ENCODE measurements at regions not wholly inside any gene's neighbourhood (a gene's known extent, or its start where the extent isn't known, plus 50 kb on each side); places are given as distances from the start of the nearest gene placed in this dataset.

GRCh38 chr5:153168241-153168640, 322.2 kb upstream of the GRIA1 start:
- TF ChIP-seq EZH2 (IDR thresholded peaks at IDR 0.05) (no peak), POLR2AphosphoS5 (IDR thresholded peaks at IDR 0.05; ENCODE audit: borderline replicate concordance, low read depth, low read length) (no peak)

Measured in SK-N-MC (cell line).